Activated naive CD8-positive, alpha-beta T cell treated with anti-CD3 and anti-CD28 coated beads, Interleukin-2, amount 10 ng/mL, durations not matched to agents 7 days and 5 days (primary cell): ENCODE measurements at regions not wholly inside any gene's neighbourhood (a gene's known extent, or its start where the extent isn't known, plus 50 kb on each side); places are given as distances from the start of the nearest gene placed in this dataset.
"Not testable (repeated sequence)": the region's sequence is repeated elsewhere in the genome, so short reads cannot be mapped to it uniquely, and the experiment has no call there.

ENCODE experiments used
- ATAC-seq: fragments of 150-1000 bp; cut with Tn5 transposase; one replicate; pipeline ENCODE4 v1.10.0; 2021; ENCODE audit warnings: low read depth, moderate library complexity
- POLR2A ChIA-PET: fragments of 350-600 bp; sonication (Branson Sonifier 250); formaldehyde crosslinking; loops from one replicate; lab custom pipeline; 2021; ENCODE audit warnings: antibody characterized with exemption; lab: Charles Lee
- DNase-seq: peaks from one replicate; pipeline ENCODE4 v3.0.0; 2021
- H3K27ac Mint-ChIP-seq: one replicate; pipeline ENCODE4 v1.8.0; 2022; ENCODE audit warnings: mild to moderate bottlenecking, mixed read lengths
- H3K27me3 Mint-ChIP-seq: one replicate; pipeline ENCODE4 v1.8.0; 2022; ENCODE audit warnings: mild to moderate bottlenecking, moderate library complexity, mixed read lengths
- H3K36me3 Mint-ChIP-seq: one replicate; pipeline ENCODE4 v1.8.0; 2021; ENCODE audit warnings: mild to moderate bottlenecking, mixed read lengths
- H3K4me1 Mint-ChIP-seq: one replicate; pipeline ENCODE4 v1.8.0; 2021; ENCODE audit warnings: mixed read lengths
- H3K4me3 Mint-ChIP-seq: one replicate; pipeline ENCODE4 v1.8.0; 2022; ENCODE audit warnings: mild to moderate bottlenecking, moderate library complexity, mixed read lengths
- H3K9me3 Mint-ChIP-seq: one replicate; pipeline ENCODE4 v1.8.0; 2021; ENCODE audit warnings: mixed read lengths

- ATAC-seq (no peak), DNase-seq (no peak)
- Mint-ChIP-seq H3K4me1 (no peaks in the 10 kb centered on the region), H3K36me3 (no peaks in the 10 kb centered on the region), H3K9me3 (no peaks in the 10 kb centered on the region), H3K4me3 (no peak overlapping the region), H3K27ac (no peak overlapping the region), H3K27me3 (no peaks in the 10 kb centered on the region)
- POLR2A ChIA-PET = no interaction called here
These were observed 632.2 kb downstream of the COL12A1 start for GRCh38 chr6:74573613-74574012.

- no peak for ATAC-seq
- H3K4me3 Mint-ChIP-seq = no peak overlapping the region
These were observed 635.8 kb downstream of the COL12A1 start for GRCh38 chr6:74570044-74570443.

GRCh38 chr6:74568861-74569260 is 637.0 kb downstream of the COL12A1 start:
- no peak for DNase-seq
- no peaks in the 10 kb centered on the region for H3K36me3 Mint-ChIP-seq
- no peaks in the 10 kb centered on the region for H3K9me3 Mint-ChIP-seq
- no peaks in the 10 kb centered on the region for H3K4me1 Mint-ChIP-seq
- POLR2A ChIA-PET = no interaction called here
- no peak overlapping the region for H3K4me3 Mint-ChIP-seq
- ATAC-seq = no peak
- no peaks in the 10 kb centered on the region for H3K27me3 Mint-ChIP-seq
- H3K27ac Mint-ChIP-seq = no peak overlapping the region

More at GRCh38 chr6:74570044-74570443, 635.8 kb downstream of the COL12A1 start:
- DNase-seq = no peak
- no peaks in the 10 kb centered on the region for H3K36me3 Mint-ChIP-seq
- H3K9me3 Mint-ChIP-seq = no peaks in the 10 kb centered on the region
- POLR2A ChIA-PET = no interaction called here
- no peaks in the 10 kb centered on the region for H3K4me1 Mint-ChIP-seq
- H3K27ac Mint-ChIP-seq = no peak overlapping the region
- no peaks in the 10 kb centered on the region for H3K27me3 Mint-ChIP-seq

GRCh38 chr6:74567923-74568290 is 637.9 kb downstream of the COL12A1 start:
- H3K27me3 Mint-ChIP-seq, POLR2A ChIA-PET, H3K36me3 Mint-ChIP-seq, H3K4me3 Mint-ChIP-seq, H3K4me1 Mint-ChIP-seq, H3K9me3 Mint-ChIP-seq, DNase-seq, ATAC-seq, H3K27ac Mint-ChIP-seq: not testable (repeated sequence)

GRCh38 chr6:74567281-74567922 is 638.5 kb downstream of the COL12A1 start:
- ATAC-seq (no peak), DNase-seq (no peak)
- POLR2A ChIA-PET = no interaction called here
- no peaks in the 10 kb centered on the region for H3K4me1 Mint-ChIP-seq
- no peak overlapping the region for H3K27ac Mint-ChIP-seq
- H3K4me3 Mint-ChIP-seq = no peak overlapping the region
- H3K27me3 Mint-ChIP-seq = no peaks in the 10 kb centered on the region
- no peaks in the 10 kb centered on the region for H3K9me3 Mint-ChIP-seq
- no peaks in the 10 kb centered on the region for H3K36me3 Mint-ChIP-seq

GRCh38 chr6:74557236-74557635 is 648.6 kb downstream of the COL12A1 start:
- no peaks in the 10 kb centered on the region for H3K9me3 Mint-ChIP-seq
- no peaks in the 10 kb centered on the region for H3K4me1 Mint-ChIP-seq
- no peak for ATAC-seq
- H3K36me3 Mint-ChIP-seq = no peaks in the 10 kb centered on the region
- POLR2A ChIA-PET = no interaction called here
- no peak overlapping the region for H3K27ac Mint-ChIP-seq
- H3K4me3 Mint-ChIP-seq = no peak overlapping the region
- no peak for DNase-seq
- H3K27me3 Mint-ChIP-seq = no peaks in the 10 kb centered on the region

- POLR2A ChIA-PET = no interaction called here
- no peak overlapping the region for H3K4me3 Mint-ChIP-seq
- H3K9me3 Mint-ChIP-seq = no peaks in the 10 kb centered on the region
- DNase-seq (no peak), ATAC-seq (no peak)
- H3K27ac Mint-ChIP-seq = no peak overlapping the region
- no peaks in the 10 kb centered on the region for H3K4me1 Mint-ChIP-seq
- H3K27me3 Mint-ChIP-seq = no peaks in the 10 kb centered on the region
- H3K36me3 Mint-ChIP-seq = no peaks in the 10 kb centered on the region
These were observed 651.8 kb downstream of the COL12A1 start for GRCh38 chr6:74554041-74554440.

GRCh38 chr6:74551896-74552295 is 654.0 kb downstream of the COL12A1 start:
- Mint-ChIP-seq H3K4me1 (no peaks in the 10 kb centered on the region), H3K27me3 (no peaks in the 10 kb centered on the region), H3K4me3 (no peak overlapping the region), H3K27ac (no peak overlapping the region), H3K9me3 (peaks cover 3% of the 10 kb centered on the region), H3K36me3 (no peaks in the 10 kb centered on the region)
- no peak for DNase-seq
- POLR2A ChIA-PET = no interaction called here
- no peak for ATAC-seq

- POLR2A ChIA-PET = no interaction called here
- DNase-seq (no peak), ATAC-seq (no peak)
- no peak overlapping the region for H3K4me3 Mint-ChIP-seq
- H3K27ac Mint-ChIP-seq = no peak overlapping the region
- no peaks in the 10 kb centered on the region for H3K27me3 Mint-ChIP-seq
- no peaks in the 10 kb centered on the region for H3K36me3 Mint-ChIP-seq
- H3K4me1 Mint-ChIP-seq = no peaks in the 10 kb centered on the region
- peaks cover 3% of the 10 kb centered on the region for H3K9me3 Mint-ChIP-seq
These were observed 655.0 kb downstream of the COL12A1 start for GRCh38 chr6:74550821-74551220.

- Mint-ChIP-seq H3K36me3 (no peaks in the 10 kb centered on the region), H3K9me3 (peaks cover 3% of the 10 kb centered on the region), H3K4me3 (no peak overlapping the region), H3K4me1 (no peaks in the 10 kb centered on the region), H3K27ac (no peak overlapping the region), H3K27me3 (no peaks in the 10 kb centered on the region)
- POLR2A ChIA-PET = no interaction called here
- DNase-seq (no peak), ATAC-seq (no peak)
These were observed 656.1 kb downstream of the COL12A1 start for GRCh38 chr6:74549746-74550145.

- no peak overlapping the region for H3K27ac Mint-ChIP-seq
- H3K4me1 Mint-ChIP-seq = no peaks in the 10 kb centered on the region
- ATAC-seq (no peak), DNase-seq (no peak)
- H3K4me3 Mint-ChIP-seq = no peak overlapping the region
- no peaks in the 10 kb centered on the region for H3K36me3 Mint-ChIP-seq
- POLR2A ChIA-PET = no interaction called here
- no peaks in the 10 kb centered on the region for H3K27me3 Mint-ChIP-seq
- no peaks in the 10 kb centered on the region for H3K9me3 Mint-ChIP-seq
These were observed 671.2 kb downstream of the COL12A1 start for GRCh38 chr6:74534465-74535211.

- Mint-ChIP-seq H3K9me3 (peaks cover 2% of the 10 kb centered on the region), H3K27me3 (no peaks in the 10 kb centered on the region), H3K36me3 (no peaks in the 10 kb centered on the region), H3K4me1 (no peaks in the 10 kb centered on the region), H3K4me3 (no peak overlapping the region), H3K27ac (no peak overlapping the region)
- POLR2A ChIA-PET = no interaction called here
- ATAC-seq = no peak
- no peak for DNase-seq
These were observed 686.7 kb downstream of the COL12A1 start for GRCh38 chr6:74519163-74519562.

GRCh38 chr6:74518035-74518434 is 687.8 kb downstream of the COL12A1 start:
- H3K27ac Mint-ChIP-seq = no peak overlapping the region
- H3K4me1 Mint-ChIP-seq = no peaks in the 10 kb centered on the region
- POLR2A ChIA-PET = no interaction called here
- ATAC-seq (no peak), DNase-seq (no peak)
- H3K36me3 Mint-ChIP-seq = no peaks in the 10 kb centered on the region
- no peaks in the 10 kb centered on the region for H3K27me3 Mint-ChIP-seq
- H3K4me3 Mint-ChIP-seq = no peak overlapping the region
- H3K9me3 Mint-ChIP-seq = peaks cover 2% of the 10 kb centered on the region

- no peak overlapping the region for H3K27ac Mint-ChIP-seq
- peaks cover 2% of the 10 kb centered on the region for H3K9me3 Mint-ChIP-seq
- no peaks in the 10 kb centered on the region for H3K4me1 Mint-ChIP-seq
- POLR2A ChIA-PET = no interaction called here
- no peak overlapping the region for H3K4me3 Mint-ChIP-seq
- no peak for ATAC-seq
- H3K27me3 Mint-ChIP-seq = no peaks in the 10 kb centered on the region
- DNase-seq = no peak
- no peaks in the 10 kb centered on the region for H3K36me3 Mint-ChIP-seq
These were observed 695.0 kb downstream of the COL12A1 start for GRCh38 chr6:74510878-74511277.
